ENCODE measurements at regions not wholly inside any gene's neighbourhood (a gene's known extent, or its start where the extent isn't known, plus 50 kb on each side); places are given as distances from the start of the nearest gene placed in this dataset.
"Not testable (repeated sequence)": the region's sequence is repeated elsewhere in the genome, so short reads cannot be mapped to it uniquely, and the experiment has no call there.

GRCh38 chr6:60570599-60570998 lies 1715.4 kb downstream of the KHDRBS2 start:
- TF ChIP-seq CTCF (tag by site-specific recombination; IDR thresholded peaks at IDR 0.05); ZNF140 (tag by site-specific recombination; IDR thresholded peaks at IDR 0.05); ZBTB17 (tag by site-specific recombination; IDR thresholded peaks at IDR 0.05); ZNF184 (tag by site-specific recombination; IDR thresholded peaks at IDR 0.05); ZNF121 (tag by site-specific recombination; IDR thresholded peaks at IDR 0.05); PRDM4 (tag by site-specific recombination; IDR thresholded peaks at IDR 0.05); SETDB1 (IDR thresholded peaks at IDR 0.05; ENCODE audit: insufficient read length, low read length); ZBTB26 (tag by site-specific recombination; optimal IDR thresholded peaks at IDR 0.05); REST (tag by site-specific recombination; IDR thresholded peaks at IDR 0.05); HOXC10 (CRISPR knock-in tag; IDR thresholded peaks at IDR 0.05); ZNF274 (IDR thresholded peaks at IDR 0.05; ENCODE audit: low read length); ZNF274 (tag by site-specific recombination; IDR thresholded peaks at IDR 0.05; ENCODE audit: borderline replicate concordance): not testable (repeated sequence)
